Heart left ventricle (tissue), 16 donors: ENCODE measurements at regions not wholly inside any gene's neighbourhood (a gene's known extent, or its start where the extent isn't known, plus 50 kb on each side); places are given as distances from the start of the nearest gene placed in this dataset.

Experiments used
- ATAC-seq, 4 donors: fragments of 200-7000 bp; cut with Tn5 transposase; one replicate each; pipeline ENCODE4 v1.9.1; 2020 to 2022; ENCODE audit warnings: moderate library complexity in 4 of 4, mild to moderate bottlenecking in 3 of 4, moderate number of reproducible peaks in 1 of 4
- DNase-seq, 5 donors: peaks; one replicate each; pipeline ENCODE4 v3.0.0-alpha.2; 2020
- H3K27ac ChIP-seq, 12 donors: fragments of 200-600 bp; sonication (generic) in 4 of 12; one replicate each; pipeline versions ENCODE4 v1.5.0 to v1.8.0; 2016 to 2022; ENCODE audit warnings: mild to moderate bottlenecking in 2 of 12
- H3K27me3 ChIP-seq, 9 donors: fragments of 200-600 bp; sonication (generic) in 2 of 9; one replicate each; pipeline versions ENCODE4 v1.5.1 to v1.8.0; 2016 to 2022; ENCODE audit warnings: mild to moderate bottlenecking in 3 of 9
- H3K36me3 ChIP-seq, 9 donors: fragments of 200-600 bp; sonication (generic) in 2 of 9; one replicate each; pipeline versions ENCODE4 v1.5.0 to v1.8.0; 2018 to 2022; ENCODE audit warnings: mild to moderate bottlenecking in 2 of 9
- H3K4me1 ChIP-seq, 12 donors: fragments of 200-600 bp; sonication (generic) in 4 of 12; one replicate each; pipeline versions ENCODE4 v1.5.0 to v1.8.0; 2016 to 2022; ENCODE audit warnings: mild to moderate bottlenecking in 3 of 12
- H3K4me3 ChIP-seq, 12 donors: fragments of 200-600 bp; sonication (generic) in 4 of 12; one replicate each; pipeline versions ENCODE4 v1.5.0 to v1.8.0; 2017 to 2022; ENCODE audit warnings: mild to moderate bottlenecking in 9 of 12, moderate library complexity in 4 of 12
- H3K9me3 ChIP-seq, 12 donors: fragments of 200-600 bp; sonication (generic) in 4 of 12; one replicate each; pipeline versions ENCODE4 v1.5.0 to v1.8.0; 2016 to 2022; ENCODE audit warnings: mild to moderate bottlenecking in 1 of 12
- POLR2A ChIP-seq, 2 donors: fragments of 450-650 bp; IDR thresholded peaks; one replicate each; pipeline ENCODE4 v1.6.1; 2017; ENCODE audit warnings: antibody characterized with exemption in 2 of 2, mild to moderate bottlenecking in 2 of 2, moderate library complexity in 2 of 2
- WGBS, 4 donors: extraction: QIAGEN DNeasy Blood & Tissue Kit in 2 of 4; methylation state at CpG; one replicate each; pipeline versions ENCODE4 v1.1.5 to v1.1.7; 2013 to 2018; 5-methylcytosine and 5-hydroxymethylcytosine counted together
- intact Hi-C, 10 donors: fragments of 100-400 bp; cut with DNase I; formaldehyde crosslinking; loops; one replicate each; pipeline versions ENCODE4 v1.11.1 to v1.14.2; 2022
- TF ChIP-seq, protein P1 (sequence below), 12 donors: fragments of 200-600 bp; sonication (generic) in 4 of 12; IDR thresholded peaks; one replicate each; pipeline versions ENCODE4 v1.5.0 to v1.8.0; 2018 to 2022; ENCODE audit warnings: antibody characterized with exemption in 12 of 12, mild to moderate bottlenecking in 5 of 12
- donor health status: ischemic (EF 13 %, LVEDD 7.1; RV severe dilation, severe dysfunction).
- donor health status: healthy with polysubstance abuse.
- donor health status: DM: no; HTN: yes; CAD: no.
- donor health status: DM: no; HTN: no; CAD: no.
- donor health status: ischemic (EF 25% LVEDD 6.9; RV normal size, moderate dysfunction).
- donor health status: ischemic (EF 25% LVEDD 5.7; RV mildly dilated, moderate dysfunction).
- donor health status: healthy.
- donor health status: DM: yes; HTN: yes; CAD: no.
- donor health status: ischemic (EF 35%, LVEDD 5.7; RV mildly dilated, moderate dysfunction).
- donor health status: nonischemic (EF 11% LVEDD 7.7; RV severe dilation, severe dysfunction).
- donor health status: DM: yes; HTN: yes; CAD: no.
- donor health status: PGD.
- donor health status: ischemic (EF 29% LVEDD 5.4; RV normal size, mild dysfunction).
- donor health status: nonischemic (EF 23%, LVEDD 6.1; RV moderate dilation, normal function).

GRCh38 chr10:44755481-44755880 is 155.7 kb upstream of the TMEM72 start:
- 89 to 91% (median 90%) methylated on average over 4 of the region's 4 CpGs for WGBS, 4 donors

GRCh38 chr10:44756216-44756615 is 154.9 kb upstream of the TMEM72 start:
- TF ChIP-seq POLR2A (IDR thresholded peaks at IDR 0.05), result no peak
- TF ChIP-seq, protein P1, sequence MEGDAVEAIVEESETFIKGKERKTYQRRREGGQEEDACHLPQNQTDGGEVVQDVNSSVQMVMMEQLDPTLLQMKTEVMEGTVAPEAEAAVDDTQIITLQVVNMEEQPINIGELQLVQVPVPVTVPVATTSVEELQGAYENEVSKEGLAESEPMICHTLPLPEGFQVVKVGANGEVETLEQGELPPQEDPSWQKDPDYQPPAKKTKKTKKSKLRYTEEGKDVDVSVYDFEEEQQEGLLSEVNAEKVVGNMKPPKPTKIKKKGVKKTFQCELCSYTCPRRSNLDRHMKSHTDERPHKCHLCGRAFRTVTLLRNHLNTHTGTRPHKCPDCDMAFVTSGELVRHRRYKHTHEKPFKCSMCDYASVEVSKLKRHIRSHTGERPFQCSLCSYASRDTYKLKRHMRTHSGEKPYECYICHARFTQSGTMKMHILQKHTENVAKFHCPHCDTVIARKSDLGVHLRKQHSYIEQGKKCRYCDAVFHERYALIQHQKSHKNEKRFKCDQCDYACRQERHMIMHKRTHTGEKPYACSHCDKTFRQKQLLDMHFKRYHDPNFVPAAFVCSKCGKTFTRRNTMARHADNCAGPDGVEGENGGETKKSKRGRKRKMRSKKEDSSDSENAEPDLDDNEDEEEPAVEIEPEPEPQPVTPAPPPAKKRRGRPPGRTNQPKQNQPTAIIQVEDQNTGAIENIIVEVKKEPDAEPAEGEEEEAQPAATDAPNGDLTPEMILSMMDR (IDR thresholded peaks at IDR 0.05), result no peak
- Histone ChIP-seq H3K4me3 (no peak overlapping the region), H3K27me3 (peaks cover 0 to 3% (median 0%) of the 10 kb centered on the region in 9 donors), H3K27ac (no peak overlapping the region), H3K4me1 (peaks cover 0 to 5% (median 0%) of the 10 kb centered on the region in 12 donors), H3K36me3 (no peaks in the 10 kb centered on the region), H3K9me3 (no peaks in the 10 kb centered on the region)
- DNase-seq (no peak), ATAC-seq (peak in 1 of 4 donors; percentile 63)
- intact Hi-C loops, result no loop called here
- WGBS, 4 donors, result 80 to 86% (median 82%) methylated on average over 6 of the region's 6 CpGs

More at GRCh38 chr10:44755481-44755880, 155.7 kb upstream of the TMEM72 start:
- DNase-seq, result no peak
- ATAC-seq, result no peak
- intact Hi-C loops, result no loop called here
- H3K36me3 ChIP-seq, result no peaks in the 10 kb centered on the region
- H3K4me1 ChIP-seq, result peaks cover 0 to 5% (median 0%) of the 10 kb centered on the region in 12 donors
- H3K4me3 ChIP-seq, result no peak overlapping the region
- no peak overlapping the region for H3K27ac ChIP-seq
- H3K27me3 ChIP-seq, result peaks cover 0 to 2% (median 0%) of the 10 kb centered on the region in 9 donors
- TF ChIP-seq, protein P1 (IDR thresholded peaks at IDR 0.05), result no peak
- TF ChIP-seq POLR2A (IDR thresholded peaks at IDR 0.05), result no peak
- no peaks in the 10 kb centered on the region for H3K9me3 ChIP-seq

- H3K27ac ChIP-seq, result no peak overlapping the region
- H3K27me3 ChIP-seq, result peaks cover 0 to 3% (median 0%) of the 10 kb centered on the region in 9 donors
- ATAC-seq (no peak), DNase-seq (no peak)
- intact Hi-C loops, result no loop called here
- no peak overlapping the region for H3K4me3 ChIP-seq
- H3K36me3 ChIP-seq, result no peaks in the 10 kb centered on the region
- TF ChIP-seq POLR2A (IDR thresholded peaks at IDR 0.05), result no peak
- TF ChIP-seq, protein P1 (IDR thresholded peaks at IDR 0.05), result no peak
- no peaks in the 10 kb centered on the region for H3K9me3 ChIP-seq
- 87 to 91% (median 89%) methylated on average over 5 of the region's 5 CpGs for WGBS, 4 donors
- peaks cover 0 to 5% (median 0%) of the 10 kb centered on the region in 12 donors for H3K4me1 ChIP-seq
These were observed 153.5 kb upstream of the TMEM72 start for GRCh38 chr10:44757551-44758205.

GRCh38 chr10:44759122-44759521 is 152.0 kb upstream of the TMEM72 start:
- no peak overlapping the region for H3K4me3 ChIP-seq
- WGBS, 4 donors, result 39 to 43% (median 41%) methylated on average over 5 of the region's 5 CpGs
- no peak for ATAC-seq
- intact Hi-C loops, result no loop called here
- H3K9me3 ChIP-seq, result no peaks in the 10 kb centered on the region
- DNase-seq, result no peak
- H3K27me3 ChIP-seq, result peaks cover 0 to 3% (median 0%) of the 10 kb centered on the region in 9 donors
- peaks cover 0 to 5% (median 0%) of the 10 kb centered on the region in 12 donors for H3K4me1 ChIP-seq
- H3K36me3 ChIP-seq, result no peaks in the 10 kb centered on the region
- H3K27ac ChIP-seq, result no peak overlapping the region
- no peak for TF ChIP-seq POLR2A (IDR thresholded peaks at IDR 0.05)
- TF ChIP-seq, protein P1 (IDR thresholded peaks at IDR 0.05), result no peak
